IMR-90 (cell line): ENCODE measurements at regions not wholly inside any gene's neighbourhood (a gene's known extent, or its start where the extent isn't known, plus 50 kb on each side); places are given as distances from the start of the nearest gene placed in this dataset.

Experiments
- ATAC-seq: fragments of 200-7000 bp; cut with Tn5 transposase; 2 replicates; pipeline ENCODE4 v1.9.1; 2020; ENCODE audit warnings: low read depth, mild to moderate bottlenecking, moderate library complexity
- BruUV-seq: library from RNA; stranded (reverse); fragments of 400-500 nt; replicated peaks from 2 replicates; lab custom pipeline; 2021; lab: Mats Ljungman, UMichigan
- CTCF ChIA-PET: fragments of 300-600 bp; formaldehyde crosslinking; extraction: SDS; loops from one replicate; lab custom pipeline; 2021; ENCODE audit warnings: antibody characterized with exemption; lab: Yijun Ruan, JAX
- POLR2A ChIA-PET: fragments of 300-600 bp; sonication (Branson Sonifier 250); formaldehyde crosslinking; loops from one replicate; lab custom pipeline; 2022; ENCODE audit warnings: antibody characterized with exemption; ENCODE audit not compliant: unreplicated experiment; lab: Charles Lee
- DNase-seq: peaks from one replicate; pipeline ENCODE4 v3.0.0; 2013
- H2AFZ ChIP-seq: replicated peaks from 2 replicates; pipeline ENCODE3; 2013; ENCODE audit warnings: low read length, mild to moderate bottlenecking; ENCODE audit not compliant: poor library complexity
- H2AK5ac ChIP-seq: 2 replicates; pipeline ENCODE4 v1.6.1; 2013; ENCODE audit warnings: low read depth, low read length, inconsistent platforms
- H2AK9ac ChIP-seq: replicated peaks from 2 replicates; pipeline ENCODE3; 2013; ENCODE audit warnings: mild to moderate bottlenecking, low read depth, low read length, moderate library complexity; ENCODE audit not compliant: poor library complexity
- H2BK120ac ChIP-seq: 2 replicates; pipeline ENCODE4 v1.6.1; 2013; ENCODE audit warnings: low read depth, low read length, inconsistent platforms
- H2BK15ac ChIP-seq: 3 replicates; pipeline ENCODE4 v1.6.1; 2013; ENCODE audit warnings: low read depth, low read length, inconsistent platforms
- H2BK20ac ChIP-seq: 2 replicates; pipeline ENCODE4 v1.6.1; 2013; ENCODE audit warnings: low read depth, mild to moderate bottlenecking, inconsistent platforms, low read length, moderate library complexity
- H2BK5ac ChIP-seq: 2 replicates; pipeline ENCODE4 v1.6.1; 2013; ENCODE audit warnings: mild to moderate bottlenecking, low read depth, low read length, inconsistent platforms; ENCODE audit not compliant: poor library complexity, severe bottlenecking
- H3K14ac ChIP-seq: replicated peaks from 2 replicates; pipeline ENCODE4 v1.6.1; 2013; ENCODE audit warnings: low read depth, low read length, inconsistent platforms
- H3K18ac ChIP-seq: 2 replicates; pipeline ENCODE4 v1.6.1; 2013; ENCODE audit warnings: low read depth, low read length, control low read depth
- H3K23ac ChIP-seq: 2 replicates; pipeline ENCODE4 v1.6.1; 2013; ENCODE audit warnings: low read depth, low read length, inconsistent platforms
- H3K27ac ChIP-seq: 2 replicates; pipeline ENCODE4 v1.5.1; 2013; ENCODE audit warnings: mild to moderate bottlenecking, control low read depth, low read length; ENCODE audit not compliant: insufficient read depth
- H3K27me3 ChIP-seq: 2 replicates; pipeline ENCODE4 v1.6.1; 2013; ENCODE audit warnings: low read length; ENCODE audit not compliant: control insufficient read depth, insufficient read depth
- H3K36me3 ChIP-seq: 2 replicates; pipeline ENCODE4 v1.6.1; 2013; ENCODE audit warnings: low read length, mixed read lengths; ENCODE audit not compliant: control insufficient read depth, insufficient read depth
- H3K4ac ChIP-seq: 2 replicates; pipeline ENCODE4 v1.6.1; 2013; ENCODE audit warnings: low read depth, low read length, inconsistent platforms
- H3K4me1 ChIP-seq: 2 replicates; pipeline ENCODE4 v1.6.1; 2013; ENCODE audit warnings: low read length, mixed read lengths; ENCODE audit not compliant: control insufficient read depth, insufficient read depth
- H3K4me2 ChIP-seq: 2 replicates; pipeline ENCODE4 v1.6.1; 2013; ENCODE audit warnings: low read depth, mild to moderate bottlenecking, control low read depth, low read length, moderate library complexity
- H3K4me3 ChIP-seq: 2 replicates; pipeline ENCODE4 v1.5.1; 2013; ENCODE audit warnings: low read depth, mild to moderate bottlenecking, control low read depth, low read length, moderate library complexity; ENCODE audit not compliant: insufficient read depth
- H3K56ac ChIP-seq: 2 replicates; pipeline ENCODE4 v1.6.1; 2013; ENCODE audit warnings: low read length, inconsistent platforms; ENCODE audit not compliant: insufficient read depth; ENCODE audit errors: extremely low read depth
- H3K79me1 ChIP-seq, 2 experiments: 2 replicates each; pipeline ENCODE4 v1.6.1; 2013; ENCODE audit warnings: low read length in 2 of 2, inconsistent platforms in 1 of 2, low read depth in 1 of 2
- H3K9ac ChIP-seq: 2 replicates; pipeline ENCODE4 v1.6.1; 2013; ENCODE audit warnings: low read depth, low read length, control low read depth
- H3K9me1 ChIP-seq: 2 replicates; pipeline ENCODE4 v1.6.1; 2013; ENCODE audit warnings: low read length, inconsistent platforms; ENCODE audit not compliant: insufficient read depth
- H3K9me3 ChIP-seq: 2 replicates; pipeline ENCODE4 v1.6.1; 2013; ENCODE audit warnings: low read length; ENCODE audit not compliant: control insufficient read depth, insufficient read depth
- H4K20me1 ChIP-seq: 2 replicates; pipeline ENCODE4 v1.6.1; 2013; ENCODE audit warnings: low read length, inconsistent platforms; ENCODE audit not compliant: insufficient read depth
- H4K5ac ChIP-seq: 2 replicates; pipeline ENCODE4 v1.6.1; 2013; ENCODE audit warnings: mild to moderate bottlenecking, low read depth, low read length, control low read depth
- H4K8ac ChIP-seq, 2 experiments: 2 replicates each; pipeline ENCODE4 v1.6.1; 2013; ENCODE audit warnings: low read depth in 2 of 2, low read length in 2 of 2, control low read depth in 1 of 2, inconsistent platforms in 1 of 2
- H4K91ac ChIP-seq: 2 replicates; pipeline ENCODE4 v1.6.1; 2013; ENCODE audit warnings: low read depth, low read length, inconsistent platforms; ENCODE audit not compliant: insufficient read depth
- BHLHE40 ChIP-seq: fragments of 150-350 bp; IDR thresholded peaks from 2 replicates; pipeline ENCODE4 v1.6.1; 2016; ENCODE audit warnings: mild to moderate bottlenecking, low read depth, low read length
- CEBPB ChIP-seq: IDR thresholded peaks from 2 replicates; pipeline ENCODE4 v1.6.1; 2012; ENCODE audit warnings: low read depth, low read length, improper control_type of control experiment
- CHD1 ChIP-seq: IDR thresholded peaks from 2 replicates; pipeline ENCODE4 v1.6.1; 2012; ENCODE audit warnings: low read depth, low read length, improper control_type of control experiment
- ELK1 ChIP-seq: fragments of 150-350 bp; IDR thresholded peaks from 2 replicates; pipeline ENCODE4 v1.6.1; 2016; ENCODE audit warnings: low read depth, mild to moderate bottlenecking, low read length, moderate library complexity, borderline replicate concordance
- FOS ChIP-seq: fragments of 150-350 bp; IDR thresholded peaks from 2 replicates; pipeline ENCODE4 v1.6.1; 2016; ENCODE audit warnings: low read depth, low read length
- MAFK ChIP-seq: IDR thresholded peaks from 2 replicates; pipeline ENCODE4 v1.6.1; 2012; ENCODE audit warnings: low read depth, low read length, improper control_type of control experiment
- MAZ ChIP-seq: IDR thresholded peaks from 2 replicates; pipeline ENCODE4 v1.6.1; 2012; ENCODE audit warnings: low read depth, mild to moderate bottlenecking, low read length, improper control_type of control experiment, moderate library complexity, borderline replicate concordance
- MXI1 ChIP-seq: IDR thresholded peaks from 2 replicates; pipeline ENCODE4 v1.6.1; 2012; ENCODE audit warnings: low read depth, mild to moderate bottlenecking, low read length, moderate library complexity, borderline replicate concordance
- NFE2L2 ChIP-seq: fragments of 150-350 bp; IDR thresholded peaks from 2 replicates; pipeline ENCODE4 v1.6.1; 2016; ENCODE audit warnings: low read depth, mild to moderate bottlenecking, low read length
- POLR2A ChIP-seq: IDR thresholded peaks from 2 replicates; pipeline ENCODE4 v1.6.1; 2012; ENCODE audit warnings: mild to moderate bottlenecking, low read depth, low read length
- RAD21 ChIP-seq: IDR thresholded peaks from 2 replicates; pipeline ENCODE4 v1.6.1; 2012; ENCODE audit warnings: low read length, improper control_type of control experiment
- RCOR1 ChIP-seq: IDR thresholded peaks from 2 replicates; pipeline ENCODE4 v1.6.1; 2012; ENCODE audit warnings: mild to moderate bottlenecking, low read length, improper control_type of control experiment; ENCODE audit not compliant: insufficient replicate concordance
- RFX5 ChIP-seq: IDR thresholded peaks from 2 replicates; pipeline ENCODE4 v1.8.0; 2012; ENCODE audit warnings: low read depth, mild to moderate bottlenecking, low read length, moderate library complexity
- SMC3 ChIP-seq: fragments of 150-350 bp; IDR thresholded peaks from 2 replicates; pipeline ENCODE4 v1.6.1; 2016; ENCODE audit warnings: low read depth, mild to moderate bottlenecking, antibody characterized with exemption, low read length, moderate library complexity
- WGBS, 2 experiments: methylation state at CpG; one replicate each; pipeline versions ENCODE4 v1.1.5 to v1.1.7; 2013; ENCODE audit warnings: missing lambda C conversion rate in 2 of 2; ENCODE audit not compliant: insufficient read length in 1 of 2; ENCODE audit errors: extremely low coverage in 2 of 2; 5-methylcytosine and 5-hydroxymethylcytosine counted together
- dilution Hi-C: fragments of 300-500 bp; cut with HindIII; formaldehyde crosslinking; loops from one replicate; pipeline ENCODE4 v1.14.3; 2018; ENCODE audit warnings: low sequenced_read_pairs; ENCODE audit not compliant: unreplicated experiment
- in situ Hi-C: fragments of 300-500 bp; cut with MboI; formaldehyde crosslinking; loops from 3 replicates; pipeline ENCODE4 v1.14.3; 2019; ENCODE audit warnings: low sequenced_read_pairs, inconsistent platforms, mixed read lengths
- intact Hi-C: fragments of 100-400 bp; cut with micrococcal nuclease; formaldehyde crosslinking; loops from 2 replicates; pipeline ENCODE4 v1.10.0; 2022
- TF ChIP-seq, protein P1 (sequence below): fragments of 150-350 bp; IDR thresholded peaks from 2 replicates; pipeline ENCODE4 v1.6.1; 2017; ENCODE audit warnings: mild to moderate bottlenecking, antibody characterized with exemption, low read length, low read depth
- TF ChIP-seq, protein P2 (sequence below): conservative IDR thresholded peaks from 2 replicates; pipeline ENCODE4 v1.5.1; 2012; ENCODE audit warnings: mild to moderate bottlenecking, low read depth, low read length, improper control_type of control experiment

- WGBS, 2 experiments = 7% methylated on average over 2 of the region's 4 CpGs; no CpG with 5 or more reads in 1 of the 2 experiments
- H2AK5ac ChIP-seq = no peak overlapping the region; the same call in 1 of the 2 replicates
- H3K27ac ChIP-seq = peak overlapping the region; percentile 40; the same call in 1 of the 2 replicates
- H3K9ac ChIP-seq = no peak overlapping the region
- H3K4ac ChIP-seq = peak overlapping the region; percentile 3; the same call in 1 of the 2 replicates
- in situ Hi-C loops = no loop called here
- dilution Hi-C loops = no loop called here
- ATAC-seq = peak; percentile 24; the same call in 1 of the 2 replicates
- POLR2A ChIA-PET = no interaction called here
- no peak overlapping the region for H2AK9ac ChIP-seq
- TF ChIP-seq SMC3 (no peak), CHD1 (no peak), MXI1 (no peak), RCOR1 (no peak), CEBPB (no peak), POLR2A (no peak), NFE2L2 (no peak), MAZ (no peak), ELK1 (no peak), RAD21 (no peak), BHLHE40 (no peak), FOS (no peak), RFX5 (no peak), MAFK (no peak)
- TF ChIP-seq, protein P1, sequence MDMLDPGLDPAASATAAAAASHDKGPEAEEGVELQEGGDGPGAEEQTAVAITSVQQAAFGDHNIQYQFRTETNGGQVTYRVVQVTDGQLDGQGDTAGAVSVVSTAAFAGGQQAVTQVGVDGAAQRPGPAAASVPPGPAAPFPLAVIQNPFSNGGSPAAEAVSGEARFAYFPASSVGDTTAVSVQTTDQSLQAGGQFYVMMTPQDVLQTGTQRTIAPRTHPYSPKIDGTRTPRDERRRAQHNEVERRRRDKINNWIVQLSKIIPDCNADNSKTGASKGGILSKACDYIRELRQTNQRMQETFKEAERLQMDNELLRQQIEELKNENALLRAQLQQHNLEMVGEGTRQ = no peak
- TF ChIP-seq, protein P2, sequence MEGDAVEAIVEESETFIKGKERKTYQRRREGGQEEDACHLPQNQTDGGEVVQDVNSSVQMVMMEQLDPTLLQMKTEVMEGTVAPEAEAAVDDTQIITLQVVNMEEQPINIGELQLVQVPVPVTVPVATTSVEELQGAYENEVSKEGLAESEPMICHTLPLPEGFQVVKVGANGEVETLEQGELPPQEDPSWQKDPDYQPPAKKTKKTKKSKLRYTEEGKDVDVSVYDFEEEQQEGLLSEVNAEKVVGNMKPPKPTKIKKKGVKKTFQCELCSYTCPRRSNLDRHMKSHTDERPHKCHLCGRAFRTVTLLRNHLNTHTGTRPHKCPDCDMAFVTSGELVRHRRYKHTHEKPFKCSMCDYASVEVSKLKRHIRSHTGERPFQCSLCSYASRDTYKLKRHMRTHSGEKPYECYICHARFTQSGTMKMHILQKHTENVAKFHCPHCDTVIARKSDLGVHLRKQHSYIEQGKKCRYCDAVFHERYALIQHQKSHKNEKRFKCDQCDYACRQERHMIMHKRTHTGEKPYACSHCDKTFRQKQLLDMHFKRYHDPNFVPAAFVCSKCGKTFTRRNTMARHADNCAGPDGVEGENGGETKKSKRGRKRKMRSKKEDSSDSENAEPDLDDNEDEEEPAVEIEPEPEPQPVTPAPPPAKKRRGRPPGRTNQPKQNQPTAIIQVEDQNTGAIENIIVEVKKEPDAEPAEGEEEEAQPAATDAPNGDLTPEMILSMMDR = no peak
- H3K14ac ChIP-seq = peak overlapping the region; percentile 54
- peak overlapping the region; percentile 79; the same call in 1 of the 2 replicates for H3K23ac ChIP-seq
- peak; percentile 12 for DNase-seq
- no peaks in the 10 kb centered on the region for H4K20me1 ChIP-seq
- H3K4me1 ChIP-seq = peaks cover 5% of the 10 kb centered on the region; the same call in 1 of the 2 replicates
- H3K9me1 ChIP-seq = 0 out of 2 replicates have a peak, but pooled peaks cover 2% of the 10 kb centered on the region
- H2AFZ ChIP-seq = no peak overlapping the region
- no TSS peak for BruUV-seq
- no peak overlapping the region for H4K5ac ChIP-seq
- peak overlapping the region in 1 of 2 experiments; percentile 71; a peak in 2 of 4 replicates for H4K8ac ChIP-seq
- peak overlapping the region; percentile 85; the same call in 1 of the 2 replicates for H3K4me2 ChIP-seq
- H3K79me1 ChIP-seq = no peaks in the 10 kb centered on the region
- peak overlapping the region; percentile 59 for H2BK5ac ChIP-seq
- no peaks in the 10 kb centered on the region; the same call in 1 of the 2 replicates for H3K27me3 ChIP-seq
- CTCF ChIA-PET = interaction anchor here (0.9 to 1.0 kb wide), 2 partner anchors 97 to 301 kb away, joined by 3 read pairs; no protein-coding TSS in a partner anchor
- H3K9me3 ChIP-seq = no peaks in the 10 kb centered on the region
- no peak overlapping the region; the same call in 1 of the 2 replicates for H3K56ac ChIP-seq
- H2BK15ac ChIP-seq = peak overlapping the region; percentile 26; the same call in 1 of the 3 replicates
- 0 out of 2 replicates have a peak overlapping the region, but pooled peaks have one; percentile 13 for H4K91ac ChIP-seq
- intact Hi-C loops = no loop called here
- no peaks in the 10 kb centered on the region for H3K36me3 ChIP-seq
- H3K4me3 ChIP-seq = no peak overlapping the region
- H2BK20ac ChIP-seq = peak overlapping the region; percentile 81
- H3K18ac ChIP-seq = peak overlapping the region; percentile 72; the same call in 1 of the 2 replicates
- peak overlapping the region; percentile 79 for H2BK120ac ChIP-seq
These were observed 331.0 kb downstream of the METTL4 start for GRCh38 chr18:2240311-2240705.
